ENCODE measurements at regions not wholly inside any gene's neighbourhood (a gene's known extent, or its start where the extent isn't known, plus 50 kb on each side); places are given as distances from the start of the nearest gene placed in this dataset.

GRCh38 chr14:83607682-83608081 lies 1922.3 kb upstream of the FLRT2 start:
- TF ChIP-seq, protein P1, sequence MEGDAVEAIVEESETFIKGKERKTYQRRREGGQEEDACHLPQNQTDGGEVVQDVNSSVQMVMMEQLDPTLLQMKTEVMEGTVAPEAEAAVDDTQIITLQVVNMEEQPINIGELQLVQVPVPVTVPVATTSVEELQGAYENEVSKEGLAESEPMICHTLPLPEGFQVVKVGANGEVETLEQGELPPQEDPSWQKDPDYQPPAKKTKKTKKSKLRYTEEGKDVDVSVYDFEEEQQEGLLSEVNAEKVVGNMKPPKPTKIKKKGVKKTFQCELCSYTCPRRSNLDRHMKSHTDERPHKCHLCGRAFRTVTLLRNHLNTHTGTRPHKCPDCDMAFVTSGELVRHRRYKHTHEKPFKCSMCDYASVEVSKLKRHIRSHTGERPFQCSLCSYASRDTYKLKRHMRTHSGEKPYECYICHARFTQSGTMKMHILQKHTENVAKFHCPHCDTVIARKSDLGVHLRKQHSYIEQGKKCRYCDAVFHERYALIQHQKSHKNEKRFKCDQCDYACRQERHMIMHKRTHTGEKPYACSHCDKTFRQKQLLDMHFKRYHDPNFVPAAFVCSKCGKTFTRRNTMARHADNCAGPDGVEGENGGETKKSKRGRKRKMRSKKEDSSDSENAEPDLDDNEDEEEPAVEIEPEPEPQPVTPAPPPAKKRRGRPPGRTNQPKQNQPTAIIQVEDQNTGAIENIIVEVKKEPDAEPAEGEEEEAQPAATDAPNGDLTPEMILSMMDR (IDR thresholded peaks at IDR 0.05; ENCODE audit: low read depth, low read length): no peak
- TF ChIP-seq POLR2A (IDR thresholded peaks at IDR 0.05; ENCODE audit: extremely low read depth, insufficient read length) (no peak), MYC (IDR thresholded peaks at IDR 0.05; ENCODE audit: low read depth, low read length) (no peak)

Data from NB4 (cell line).